K562 (cell line): ENCODE measurements at regions not wholly inside any gene's neighbourhood (a gene's known extent, or its start where the extent isn't known, plus 50 kb on each side); places are given as distances from the start of the nearest gene placed in this dataset.

Experiments used
- ATAC-seq: fragments of 200-7000 bp; cut with Tn5 transposase; 3 replicates; pipeline ENCODE4 v1.9.1; 2020; ENCODE audit warnings: moderate library complexity
- BruUV-seq: library from RNA; stranded (reverse); fragments of 400-500 nt; replicated peaks from 2 replicates; lab custom pipeline; 2021; lab: Mats Ljungman, UMichigan
- CTCF ChIA-PET: fragments of 300-600 bp; formaldehyde crosslinking; extraction: SDS; loops from one replicate; lab custom pipeline; 2021; ENCODE audit warnings: low intra/inter-chr PET ratio; lab: Yijun Ruan, JAX
- POLR2A ChIA-PET: fragments of 300-600, 350-650 bp; sonication (Branson Sonifier 250); formaldehyde crosslinking; extraction: SDS; loops from one replicate; lab custom pipeline; 2021; ENCODE audit warnings: antibody characterized with exemption, inconsistent platforms; lab: Yijun Ruan, JAX
- DNase-seq, 4 experiments: peaks; one replicate each; pipeline versions ENCODE4 v3.0.0 to v3.0.0-alpha.2; 2011 to 2018; ENCODE audit warnings: low spot score in 3 of 4, mixed read lengths in 3 of 4; ENCODE audit errors: extremely low read depth in 1 of 4
- FAIRE-seq: peaks from 2 replicates; lab custom pipeline; 2011; peaks lifted over from hg19 to GRCh38; lab: Jason Lieb, UNC
- H2AFZ ChIP-seq: 2 replicates; pipeline ENCODE4 v1.6.0; 2011; ENCODE audit warnings: low read depth, low read length, control low read depth, inconsistent platforms
- H3K27ac ChIP-seq: fragments of 200-600 bp; 3 replicates; pipeline ENCODE4 v1.8.0; 2011; ENCODE audit warnings: low read depth, mild to moderate bottlenecking, control low read depth, inconsistent platforms, low read length, moderate library complexity, mixed read lengths; ENCODE audit errors: extremely low read depth
- H3K27me3 ChIP-seq, 2 experiments: fragments of 300-600 bp in 1 of 2; 2 replicates in 1 of 2; 3 replicates in 1 of 2; pipeline versions ENCODE4 v1.6.0 to v1.8.0; 2011; ENCODE audit warnings: inconsistent platforms in 2 of 2, low read length in 2 of 2, mild to moderate bottlenecking in 1 of 2, mixed read lengths in 1 of 2, moderate library complexity in 1 of 2; ENCODE audit not compliant: control insufficient read depth in 2 of 2, insufficient read depth in 2 of 2
- H3K36me3 ChIP-seq: fragments of 300-600 bp; 3 replicates; pipeline ENCODE4 v1.8.0; 2011; ENCODE audit warnings: mild to moderate bottlenecking, low read length, inconsistent platforms; ENCODE audit not compliant: control insufficient read depth, insufficient read depth
- H3K4me1 ChIP-seq, 2 experiments: fragments of 200-600 bp in 1 of 2; replicated peaks in 1 of 2; 2 replicates in 1 of 2; 3 replicates in 1 of 2; pipeline versions ENCODE4 v1.5.1 to v1.8.0; 2011; ENCODE audit warnings: inconsistent platforms in 2 of 2, low read length in 2 of 2, mild to moderate bottlenecking in 1 of 2, mixed read lengths in 1 of 2, moderate library complexity in 1 of 2; ENCODE audit not compliant: control insufficient read depth in 2 of 2, insufficient read depth in 2 of 2
- H3K4me2 ChIP-seq: 2 replicates; pipeline ENCODE4 v1.6.1; 2011; ENCODE audit warnings: low read length, control low read depth, inconsistent platforms, mixed read lengths; ENCODE audit not compliant: insufficient read depth
- H3K4me3 ChIP-seq: fragments of 200-600 bp; sonication (generic), shearing (Covaris generic); 2 replicates; pipeline ENCODE4 v1.5.1; 2016; ENCODE audit warnings: control low read depth, inconsistent platforms
- H3K79me2 ChIP-seq: fragments of 200-600 bp; 3 replicates; pipeline ENCODE4 v1.8.0; 2011; ENCODE audit warnings: low read length, inconsistent platforms; ENCODE audit not compliant: control insufficient read depth, insufficient read depth
- H3K9ac ChIP-seq, 2 experiments: 2 replicates each; pipeline versions ENCODE4 v1.6.0 to v1.6.1; 2011; ENCODE audit warnings: low read depth in 2 of 2, low read length in 2 of 2, control low read depth in 1 of 2, inconsistent platforms in 1 of 2, mild to moderate bottlenecking in 1 of 2, mixed read lengths in 1 of 2; ENCODE audit not compliant: insufficient read depth in 1 of 2
- H3K9me1 ChIP-seq: one replicate; pipeline ENCODE4 v1.6.0; 2011; ENCODE audit warnings: inconsistent platforms, mild to moderate bottlenecking, low read length, moderate library complexity; ENCODE audit not compliant: control insufficient read depth, insufficient read depth
- H3K9me3 ChIP-seq: replicated peaks from 2 replicates; pipeline ENCODE4 v1.5.1; 2011; ENCODE audit warnings: low read depth, low read length, inconsistent platforms; ENCODE audit not compliant: control insufficient read depth, insufficient read depth
- H4K20me1 ChIP-seq: replicated peaks from 2 replicates; pipeline ENCODE4 v1.6.1; 2011; ENCODE audit warnings: low read length, inconsistent platforms, mixed read lengths; ENCODE audit not compliant: control insufficient read depth, insufficient read depth
- ARNT ChIP-seq, 2 experiments: fragments of 450-650 bp; IDR thresholded peaks; 2 replicates each; pipeline ENCODE4 v1.6.1; 2016; ENCODE audit warnings: mild to moderate bottlenecking in 1 of 2
- ATF3 ChIP-seq, 2 experiments: fragments of 450-650 bp in 1 of 2; sonication (generic) in 1 of 2; formaldehyde crosslinking in 1 of 2; IDR thresholded peaks in 1 of 2; conservative IDR thresholded peaks in 1 of 2; 2 replicates each; pipeline versions ENCODE4 v1.6.1 to v1.8.1; 2016 to 2023; ENCODE audit warnings: mild to moderate bottlenecking in 2 of 2, moderate library complexity in 2 of 2, inconsistent platforms in 1 of 2, missing genetic modification reagents in 1 of 2
- CEBPB ChIP-seq: fragments of 450-650 bp; IDR thresholded peaks from 2 replicates; pipeline ENCODE4 v1.6.1; 2016; ENCODE audit warnings: missing genetic modification characterization, missing compliant biosample characterization
- CEBPG ChIP-seq, 3 experiments: fragments of 200-800 bp in 1 of 3; sonication (Bioruptor generic) in 1 of 3; sonication (generic) in 1 of 3; formaldehyde crosslinking in 1 of 3; IDR thresholded peaks in 2 of 3; conservative IDR thresholded peaks in 1 of 3; 2 replicates each; pipeline versions ENCODE4 v1.6.1 to v1.8.0; 2016 to 2022; ENCODE audit warnings: missing compliant biosample characterization in 2 of 3, missing genetic modification characterization in 2 of 3, mild to moderate bottlenecking in 1 of 3, missing genetic modification reagents in 1 of 3
- EGR1 ChIP-seq: fragments of 450-650 bp; conservative IDR thresholded peaks from 2 replicates; pipeline ENCODE4 v1.6.1; 2017; ENCODE audit warnings: mild to moderate bottlenecking
- KLF10 ChIP-seq: fragments of 250-450 bp; sonication (Bioruptor Pico); IDR thresholded peaks from 2 replicates; pipeline ENCODE4 v1.6.1; 2021; ENCODE audit warnings: matching md5 sums
- RBBP5 ChIP-seq: fragments of 200-600 bp; sonication (generic); IDR thresholded peaks from 2 replicates; pipeline ENCODE4 v1.6.1; 2012; ENCODE audit warnings: borderline replicate concordance, mild to moderate bottlenecking, low read length, control low read depth, inconsistent platforms; ENCODE audit not compliant: insufficient read depth, poor library complexity, severe bottlenecking
- WGBS: fragments of 100-300 bp; shearing (Covaris generic); methylation state at CpG from one replicate; pipeline ENCODE4 v1.1.6; 2016; ENCODE audit warnings: low coverage, mixed read lengths; ENCODE audit not compliant: insufficient coverage; ENCODE audit errors: missing lambda C conversion rate; 5-methylcytosine and 5-hydroxymethylcytosine counted together
- in situ Hi-C: fragments of 300-500 bp; cut with MboI; formaldehyde crosslinking; loops from 4 replicates; pipeline ENCODE4 v1.15.0; 2018; ENCODE audit warnings: inconsistent platforms, mixed read lengths
- intact Hi-C: fragments of 100-400 bp; cut with micrococcal nuclease; formaldehyde crosslinking; loops from 2 replicates; pipeline ENCODE4 v1.14.2; 2022

DNA sequence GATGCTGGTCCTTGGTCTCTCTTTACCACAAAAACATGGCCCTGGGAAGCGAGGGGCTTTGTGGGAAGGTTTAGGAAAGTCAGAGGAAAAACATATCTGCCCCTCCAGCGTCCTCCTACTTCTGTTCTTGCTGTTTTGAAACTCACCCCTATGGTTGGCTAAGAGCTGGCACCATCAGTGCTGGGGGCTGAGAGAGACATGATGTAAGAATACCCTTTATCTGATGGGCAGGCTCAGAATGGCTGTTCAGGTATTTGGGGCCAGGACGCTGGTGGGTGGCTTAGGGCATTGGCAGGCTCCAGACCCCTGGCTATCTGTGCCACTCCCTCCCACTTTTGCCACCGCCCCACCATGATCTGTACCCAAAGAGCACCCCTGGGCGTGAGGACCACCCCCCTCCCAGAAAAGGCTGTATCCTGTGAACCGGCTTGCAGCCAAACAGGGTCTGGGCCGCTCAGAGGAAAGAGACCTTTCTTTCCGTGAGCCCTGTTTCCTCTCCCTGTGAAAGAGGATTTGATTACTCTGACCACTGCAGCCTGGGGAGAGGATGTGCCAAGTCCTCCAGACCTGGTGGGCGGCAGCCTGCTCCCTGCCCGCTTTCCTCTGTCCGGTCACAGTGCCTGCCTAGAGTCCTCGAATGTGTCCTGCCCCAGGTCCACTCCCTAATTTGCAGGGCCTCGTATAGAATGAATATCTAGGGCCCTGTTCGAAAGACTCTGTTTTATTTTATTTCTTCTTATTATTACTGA lies 61.3 kb upstream of the SLC6A6 start:
- Histone ChIP-seq H3K9me1 (no peaks in the 10 kb centered on the region), H3K9ac (peak overlapping the region in 1 of 2 experiments; percentile 68; a peak in 2 of 4 replicates), H3K27me3 (no peaks in the 10 kb centered on the region; a peak in 1 of 5 replicates), H3K27ac (no peak overlapping the region), H3K4me1 (peaks cover 11 to 16% of the 10 kb centered on the region in 2 experiments; a peak in 4 of 5 replicates), H3K9me3 (no peaks in the 10 kb centered on the region), H3K4me3 (no peak overlapping the region), H4K20me1 (no peaks in the 10 kb centered on the region), H3K4me2 (no peak overlapping the region), H3K36me3 (no peaks in the 10 kb centered on the region), H3K79me2 (no peaks in the 10 kb centered on the region), H2AFZ (no peak overlapping the region)
- CTCF ChIA-PET, result no interaction called here
- in situ Hi-C loops (no loop called here), intact Hi-C loops (no loop called here)
- no TSS peak for BruUV-seq
- peak; percentile 55; the same call in 1 of the 2 replicates for TF ChIP-seq CEBPB (tag)
- no peak for TF ChIP-seq ARNT (IDR thresholded peaks at IDR 0.05)
- 0 out of 2 replicates have a peak, but pooled peaks have one; percentile 37 for TF ChIP-seq ATF3 (IDR thresholded peaks at IDR 0.05)
- no peak for TF ChIP-seq ATF3 (CRISPR knock-in tag; conservative IDR thresholded peaks at IDR 0.05)
- TF ChIP-seq RBBP5, result no peak
- no peak for TF ChIP-seq KLF10 (CRISPR knock-in tag)
- TF ChIP-seq EGR1, result no peak
- no peak; the same call in 1 of the 2 replicates for TF ChIP-seq CEBPG (CRISPR knock-in tag; IDR thresholded peaks at IDR 0.05)
- peak; percentile 45 to 49; a peak in 2 of 4 replicates for TF ChIP-seq CEBPG (tag; conservative IDR thresholded peaks at IDR 0.05 in 1 of 2, IDR thresholded peaks at IDR 0.05 in 1 of 2)
- ATAC-seq (no peak), FAIRE-seq (no peak), DNase-seq (no peak)
- WGBS, result 46% methylated on average over 14 of the region's 14 CpGs
- POLR2A ChIA-PET, result no interaction called here
